BLaER1 (cell line): ENCODE measurements at regions not wholly inside any gene's neighbourhood (a gene's known extent, or its start where the extent isn't known, plus 50 kb on each side); places are given as distances from the start of the nearest gene placed in this dataset.

Experiments used
- H3K27ac ChIP-seq: shearing (Covaris generic); formaldehyde crosslinking; 2 replicates; pipeline ENCODE4 v1.8.1; 2022
- H3K27me3 ChIP-seq: shearing (Covaris generic); formaldehyde crosslinking; 2 replicates; pipeline ENCODE4 v1.8.1; 2022
- H3K36me3 ChIP-seq: shearing (Covaris generic); formaldehyde crosslinking; 2 replicates; pipeline ENCODE4 v1.8.1; 2022
- H3K4me1 ChIP-seq: shearing (Covaris generic); formaldehyde crosslinking; 2 replicates; pipeline ENCODE4 v1.8.1; 2022
- H3K4me2 ChIP-seq: shearing (Covaris generic); formaldehyde crosslinking; 2 replicates; pipeline ENCODE4 v1.8.1; 2022
- H3K4me3 ChIP-seq: shearing (Covaris generic); formaldehyde crosslinking; 2 replicates; pipeline ENCODE4 v1.8.1; 2022
- H3K9ac ChIP-seq: shearing (Covaris generic); formaldehyde crosslinking; 2 replicates; pipeline ENCODE4 v1.8.1; 2022
- H3K9me3 ChIP-seq: shearing (Covaris generic); formaldehyde crosslinking; 2 replicates; pipeline ENCODE4 v1.8.1; 2022
- H4K20me1 ChIP-seq: shearing (Covaris generic); formaldehyde crosslinking; 2 replicates; pipeline ENCODE4 v1.8.1; 2022
- Cebpa-rat ChIP-seq: shearing (Covaris generic); IDR thresholded peaks from 2 replicates; pipeline ENCODE4 v1.8.1; 2022

GRCh38 chr11:123362941-123363340 lies 67.1 kb upstream of the GRAMD1B start:
- H3K4me1 ChIP-seq, result peaks cover 55% of the 10 kb centered on the region
- peak overlapping the region; percentile 79 for H3K4me2 ChIP-seq
- peak overlapping the region; percentile 28; the same call in 1 of the 2 replicates for H3K4me3 ChIP-seq
- no peaks in the 10 kb centered on the region for H4K20me1 ChIP-seq
- H3K36me3 ChIP-seq, result no peaks in the 10 kb centered on the region
- no peak overlapping the region for H3K9ac ChIP-seq
- no peaks in the 10 kb centered on the region for H3K9me3 ChIP-seq
- H3K27ac ChIP-seq, result peak overlapping the region; percentile 22; the same call in 1 of the 2 replicates
- no peak for TF ChIP-seq Cebpa-rat
- H3K27me3 ChIP-seq, result peaks cover 29% of the 10 kb centered on the region

GRCh38 chr11:123362186-123362585 lies 67.9 kb upstream of the GRAMD1B start:
- Histone ChIP-seq H3K4me1 (peaks cover 61% of the 10 kb centered on the region), H4K20me1 (no peaks in the 10 kb centered on the region), H3K36me3 (no peaks in the 10 kb centered on the region), H3K27me3 (peaks cover 36% of the 10 kb centered on the region), H3K4me3 (no peak overlapping the region), H3K9me3 (no peaks in the 10 kb centered on the region), H3K27ac (no peak overlapping the region), H3K9ac (no peak overlapping the region), H3K4me2 (peak overlapping the region; percentile 79)
- no peak for TF ChIP-seq Cebpa-rat

GRCh38 chr11:123361110-123361509 lies 69.0 kb upstream of the GRAMD1B start:
- Histone ChIP-seq H3K4me1 (peaks cover 61% of the 10 kb centered on the region), H3K36me3 (no peaks in the 10 kb centered on the region), H3K4me3 (no peak overlapping the region), H3K9me3 (no peaks in the 10 kb centered on the region), H3K4me2 (peak overlapping the region; percentile 79), H3K27me3 (peaks cover 36% of the 10 kb centered on the region), H3K27ac (no peak overlapping the region), H3K9ac (no peak overlapping the region), H4K20me1 (no peaks in the 10 kb centered on the region)
- no peak for TF ChIP-seq Cebpa-rat

GRCh38 chr11:123360267-123360936 lies 69.7 kb upstream of the GRAMD1B start:
- Histone ChIP-seq H3K9ac (no peak overlapping the region), H3K9me3 (no peaks in the 10 kb centered on the region), H3K27me3 (peaks cover 36% of the 10 kb centered on the region), H3K4me1 (peaks cover 61% of the 10 kb centered on the region), H3K4me2 (no peak overlapping the region), H3K4me3 (no peak overlapping the region), H3K27ac (no peak overlapping the region), H4K20me1 (no peaks in the 10 kb centered on the region), H3K36me3 (no peaks in the 10 kb centered on the region)
- TF ChIP-seq Cebpa-rat, result no peak

- peaks cover 36% of the 10 kb centered on the region for H3K27me3 ChIP-seq
- H3K4me1 ChIP-seq, result peaks cover 39% of the 10 kb centered on the region
- peak overlapping the region; percentile 67 for H3K4me3 ChIP-seq
- no peaks in the 10 kb centered on the region for H4K20me1 ChIP-seq
- no peaks in the 10 kb centered on the region for H3K36me3 ChIP-seq
- TF ChIP-seq Cebpa-rat, result no peak
- H3K9me3 ChIP-seq, result no peaks in the 10 kb centered on the region
- peak overlapping the region; percentile 92 for H3K4me2 ChIP-seq
- no peak overlapping the region for H3K27ac ChIP-seq
- peak overlapping the region; percentile 40; the same call in 1 of the 2 replicates for H3K9ac ChIP-seq
Measured at GRCh38 chr11:123357990-123358827, 71.9 kb upstream of the GRAMD1B start.

- Histone ChIP-seq H3K27me3 (peaks cover 36% of the 10 kb centered on the region), H4K20me1 (no peaks in the 10 kb centered on the region), H3K4me1 (peaks cover 32% of the 10 kb centered on the region), H3K9me3 (no peaks in the 10 kb centered on the region), H3K27ac (no peak overlapping the region), H3K9ac (no peak overlapping the region), H3K4me2 (peak overlapping the region; percentile 92), H3K36me3 (no peaks in the 10 kb centered on the region), H3K4me3 (peak overlapping the region; percentile 67)
- TF ChIP-seq Cebpa-rat, result no peak
Measured at GRCh38 chr11:123357353-123357989, 72.6 kb upstream of the GRAMD1B start.

- no peak for TF ChIP-seq Cebpa-rat
- Histone ChIP-seq H3K9ac (no peak overlapping the region), H3K4me1 (peaks cover 23% of the 10 kb centered on the region), H3K27me3 (peaks cover 34% of the 10 kb centered on the region), H3K9me3 (no peaks in the 10 kb centered on the region), H3K4me2 (no peak overlapping the region), H3K4me3 (no peak overlapping the region), H4K20me1 (no peaks in the 10 kb centered on the region), H3K36me3 (no peaks in the 10 kb centered on the region), H3K27ac (no peak overlapping the region)
Measured at GRCh38 chr11:123356539-123356938, 73.5 kb upstream of the GRAMD1B start.

- H3K9ac ChIP-seq, result no peak overlapping the region
- no peaks in the 10 kb centered on the region for H4K20me1 ChIP-seq
- no peak for TF ChIP-seq Cebpa-rat
- no peak overlapping the region for H3K27ac ChIP-seq
- no peak overlapping the region for H3K4me3 ChIP-seq
- 0 out of 2 replicates have a peak, but pooled peaks cover under 1% of the 10 kb centered on the region for H3K9me3 ChIP-seq
- no peak overlapping the region for H3K4me2 ChIP-seq
- H3K27me3 ChIP-seq, result peaks cover 23% of the 10 kb centered on the region
- H3K36me3 ChIP-seq, result no peaks in the 10 kb centered on the region
- H3K4me1 ChIP-seq, result peaks cover 16% of the 10 kb centered on the region
Measured at GRCh38 chr11:123354371-123354975, 75.6 kb upstream of the GRAMD1B start.

GRCh38 chr11:123351375-123351774 lies 78.7 kb upstream of the GRAMD1B start:
- Histone ChIP-seq H3K36me3 (no peaks in the 10 kb centered on the region), H3K27me3 (no peaks in the 10 kb centered on the region), H3K27ac (no peak overlapping the region), H4K20me1 (no peaks in the 10 kb centered on the region), H3K4me2 (no peak overlapping the region), H3K4me1 (no peaks in the 10 kb centered on the region), H3K9me3 (0 out of 2 replicates have a peak, but pooled peaks cover 11% of the 10 kb centered on the region), H3K9ac (no peak overlapping the region), H3K4me3 (no peak overlapping the region)
- no peak for TF ChIP-seq Cebpa-rat
